ENCODE measurements at regions not wholly inside any gene's neighbourhood (a gene's known extent, or its start where the extent isn't known, plus 50 kb on each side); places are given as distances from the start of the nearest gene placed in this dataset.

GRCh38 chr9:96034553-96035122, 159.1 kb downstream of the ERCC6L2 start:
- no peak for TF ChIP-seq TCF12 (IDR thresholded peaks at IDR 0.05; ENCODE audit: low read depth)
- no peak for TF ChIP-seq RAD21 (IDR thresholded peaks at IDR 0.05; ENCODE audit: low read depth)
- no peak for TF ChIP-seq TAF1 (IDR thresholded peaks at IDR 0.05; ENCODE audit: low read depth)
- no peak for TF ChIP-seq USF1 (IDR thresholded peaks at IDR 0.05)
- no peak for TF ChIP-seq MAX (IDR thresholded peaks at IDR 0.05)
- TF ChIP-seq ZBTB7A (IDR thresholded peaks at IDR 0.05; ENCODE audit: low read depth), result no peak
- no peak for TF ChIP-seq CREB1 (IDR thresholded peaks at IDR 0.05; ENCODE audit: low read depth)
- TF ChIP-seq EP300 (IDR thresholded peaks at IDR 0.05; ENCODE audit: borderline replicate concordance), result no peak
- TF ChIP-seq REST (IDR thresholded peaks at IDR 0.05; ENCODE audit: low read depth), result no peak
- no peak for TF ChIP-seq FOXM1 (IDR thresholded peaks at IDR 0.05; ENCODE audit: borderline replicate concordance, low read depth)
- TF ChIP-seq YY1 (IDR thresholded peaks at IDR 0.05; ENCODE audit: low read depth), result no peak
- no peak for TF ChIP-seq CEBPB (IDR thresholded peaks at IDR 0.05)
- no peak for TF ChIP-seq NFIC (IDR thresholded peaks at IDR 0.05)
- no peak for TF ChIP-seq EGR1 (IDR thresholded peaks at IDR 0.05)
- TF ChIP-seq TEAD4 (IDR thresholded peaks at IDR 0.05), result no peak

- TF ChIP-seq REST (IDR thresholded peaks at IDR 0.05; ENCODE audit: low read depth) (no peak), YY1 (IDR thresholded peaks at IDR 0.05; ENCODE audit: low read depth) (no peak), RAD21 (IDR thresholded peaks at IDR 0.05; ENCODE audit: low read depth) (no peak), EGR1 (IDR thresholded peaks at IDR 0.05) (no peak)
Measured at GRCh38 chr9:96033896-96034295, 158.4 kb downstream of the ERCC6L2 start.

GRCh38 chr9:96031916-96032534, 156.5 kb downstream of the ERCC6L2 start:
- TF ChIP-seq EP300 (IDR thresholded peaks at IDR 0.05; ENCODE audit: borderline replicate concordance) (no peak), EGR1 (IDR thresholded peaks at IDR 0.05) (no peak), YY1 (IDR thresholded peaks at IDR 0.05; ENCODE audit: low read depth) (no peak), REST (IDR thresholded peaks at IDR 0.05; ENCODE audit: low read depth) (no peak), MAX (IDR thresholded peaks at IDR 0.05) (no peak), TEAD4 (IDR thresholded peaks at IDR 0.05) (no peak), RAD21 (IDR thresholded peaks at IDR 0.05; ENCODE audit: low read depth) (no peak), CREB1 (IDR thresholded peaks at IDR 0.05; ENCODE audit: low read depth) (no peak), FOXM1 (IDR thresholded peaks at IDR 0.05; ENCODE audit: borderline replicate concordance, low read depth) (no peak), USF1 (IDR thresholded peaks at IDR 0.05) (no peak), CEBPB (IDR thresholded peaks at IDR 0.05) (no peak), NFIC (IDR thresholded peaks at IDR 0.05) (no peak), ZBTB7A (IDR thresholded peaks at IDR 0.05; ENCODE audit: low read depth) (no peak), TCF12 (IDR thresholded peaks at IDR 0.05; ENCODE audit: low read depth) (no peak), TAF1 (IDR thresholded peaks at IDR 0.05; ENCODE audit: low read depth) (no peak)

- TF ChIP-seq REST (IDR thresholded peaks at IDR 0.05; ENCODE audit: low read depth) (no peak), RAD21 (IDR thresholded peaks at IDR 0.05; ENCODE audit: low read depth) (no peak), EP300 (IDR thresholded peaks at IDR 0.05; ENCODE audit: borderline replicate concordance) (no peak), NFIC (IDR thresholded peaks at IDR 0.05) (no peak), TAF1 (IDR thresholded peaks at IDR 0.05; ENCODE audit: low read depth) (no peak), ZBTB7A (IDR thresholded peaks at IDR 0.05; ENCODE audit: low read depth) (no peak), TEAD4 (IDR thresholded peaks at IDR 0.05) (no peak), FOXM1 (IDR thresholded peaks at IDR 0.05; ENCODE audit: borderline replicate concordance, low read depth) (no peak)
Measured at GRCh38 chr9:96031366-96031824, 155.9 kb downstream of the ERCC6L2 start.

Data from Ishikawa (cell line).